Right lobe of liver (tissue), 6 donors: ENCODE measurements at regions not wholly inside any gene's neighbourhood (a gene's known extent, or its start where the extent isn't known, plus 50 kb on each side); places are given as distances from the start of the nearest gene placed in this dataset.
"Not testable (repeated sequence)": the region's sequence is repeated elsewhere in the genome, so short reads cannot be mapped to it uniquely, and the experiment has no call there.

Experiments used
- ATAC-seq, 4 donors: fragments of 200-7000 bp; cut with Tn5 transposase; one replicate each; pipeline ENCODE4 v1.9.1; 2020; ENCODE audit warnings: mild to moderate bottlenecking in 4 of 4, moderate library complexity in 4 of 4
- DNase-seq, 3 donors: peaks; one replicate each; pipeline ENCODE4 v3.0.0-alpha.2; 2020
- H3K27ac ChIP-seq, 3 donors: fragments of 200-600 bp; one replicate each; pipeline ENCODE4 v1.8.0; 2022
- H3K27me3 ChIP-seq, 2 donors: fragments of 200-600 bp; one replicate each; pipeline ENCODE4 v1.8.0; 2022
- H3K36me3 ChIP-seq, 4 donors: fragments of 200-600 bp; sonication (generic) in 1 of 4; one replicate each; pipeline versions ENCODE4 v1.5.1 to v1.8.0; 2017 to 2022; ENCODE audit warnings: control low read depth in 1 of 4
- H3K4me1 ChIP-seq, 4 donors: fragments of 200-600 bp; sonication (generic) in 1 of 4; one replicate each; pipeline versions ENCODE4 v1.5.1 to v1.8.0; 2017 to 2022; ENCODE audit warnings: control low read depth in 1 of 4
- H3K4me3 ChIP-seq, 3 donors: fragments of 200-600 bp; one replicate each; pipeline ENCODE4 v1.8.0; 2022
- H3K9me3 ChIP-seq, 4 donors: fragments of 200-600 bp; sonication (generic) in 1 of 4; one replicate each; pipeline versions ENCODE4 v1.5.1 to v1.8.0; 2017 to 2022; ENCODE audit warnings: control low read depth in 1 of 4
- WGBS: methylation state at CpG from one replicate; pipeline ENCODE4 v1.1.6; 2018; ENCODE audit warnings: low coverage, low lambda C conversion rate; ENCODE audit not compliant: insufficient coverage; ENCODE audit errors: missing lambda C conversion rate; 5-methylcytosine and 5-hydroxymethylcytosine counted together
- intact Hi-C, 2 donors: fragments of 100-400 bp; cut with DNase I; formaldehyde crosslinking; loops; one replicate each; pipeline versions ENCODE4 v1.11.2 to v1.14.1; 2022
- donor health status: DM: no; HTN: yes; CAD: no.
- donor health status: DM: no; HTN: no; CAD: no.
- donor health status: DM: no; HTN: no; CAD: no.
- donor health status: DM: no; HTN: yes; CAD: no.
- donor health status: DM: no; HTN: yes; CAD: no.

GRCh38 chr14:105668471-105669230 is 142.3 kb downstream of the TMEM121 start:
- ATAC-seq, result not testable (repeated sequence)

GRCh38 chr14:105669231-105669610 is 142.8 kb downstream of the TMEM121 start:
- ATAC-seq, intact Hi-C loops, H3K36me3 ChIP-seq, H3K4me3 ChIP-seq, H3K9me3 ChIP-seq, H3K4me1 ChIP-seq, H3K27me3 ChIP-seq, H3K27ac ChIP-seq, DNase-seq: not testable (repeated sequence)
- no CpG with 5 or more reads among the region's 7 CpGs for WGBS

More at GRCh38 chr14:105668471-105669230, 142.3 kb downstream of the TMEM121 start:
- H3K36me3 ChIP-seq, H3K27ac ChIP-seq, H3K9me3 ChIP-seq, H3K4me1 ChIP-seq, H3K4me3 ChIP-seq, DNase-seq, intact Hi-C loops, H3K27me3 ChIP-seq: not testable (repeated sequence)
- WGBS, result 85% methylated on average over 6 of the region's 29 CpGs

GRCh38 chr14:105669646-105670045 is 143.3 kb downstream of the TMEM121 start:
- 40% methylated on average over 2 of the region's 16 CpGs for WGBS
- H3K4me1 ChIP-seq, DNase-seq, ATAC-seq, H3K27ac ChIP-seq, intact Hi-C loops, H3K4me3 ChIP-seq, H3K27me3 ChIP-seq, H3K36me3 ChIP-seq, H3K9me3 ChIP-seq: not testable (repeated sequence)

- DNase-seq, H3K4me3 ChIP-seq, H3K27me3 ChIP-seq, H3K27ac ChIP-seq, H3K36me3 ChIP-seq, H3K4me1 ChIP-seq, intact Hi-C loops, H3K9me3 ChIP-seq: not testable (repeated sequence)
- WGBS, result no CpG with 5 or more reads among the region's 55 CpGs
- ATAC-seq, result peak in 1 of 4 donors; percentile 28
Measured at GRCh38 chr14:105672450-105673200, 146.2 kb downstream of the TMEM121 start.

- H3K27me3 ChIP-seq, H3K9me3 ChIP-seq, H3K36me3 ChIP-seq, H3K4me1 ChIP-seq, DNase-seq, ATAC-seq, H3K4me3 ChIP-seq, intact Hi-C loops, H3K27ac ChIP-seq: not testable (repeated sequence)
- 58% methylated on average over 8 of the region's 14 CpGs for WGBS
Measured at GRCh38 chr14:105675433-105675832, 149.1 kb downstream of the TMEM121 start.

GRCh38 chr14:105675905-105676670 is 149.7 kb downstream of the TMEM121 start:
- H3K27me3 ChIP-seq, intact Hi-C loops, H3K9me3 ChIP-seq, H3K27ac ChIP-seq, ATAC-seq, H3K36me3 ChIP-seq, H3K4me3 ChIP-seq, DNase-seq, H3K4me1 ChIP-seq: not testable (repeated sequence)
- WGBS, result 62% methylated on average over 12 of the region's 13 CpGs

- H3K4me1 ChIP-seq, ATAC-seq, intact Hi-C loops, H3K27ac ChIP-seq, H3K9me3 ChIP-seq, DNase-seq, H3K4me3 ChIP-seq, H3K27me3 ChIP-seq, H3K36me3 ChIP-seq: not testable (repeated sequence)
- WGBS, result 80% methylated on average over 20 of the region's 21 CpGs
Measured at GRCh38 chr14:105678057-105678456, 151.7 kb downstream of the TMEM121 start.

- H3K4me3 ChIP-seq, DNase-seq, H3K27ac ChIP-seq, intact Hi-C loops, H3K9me3 ChIP-seq, H3K27me3 ChIP-seq, H3K36me3 ChIP-seq, H3K4me1 ChIP-seq: not testable (repeated sequence)
- no CpG with 5 or more reads among the region's 54 CpGs for WGBS
- peak in 1 of 4 donors; percentile 21 for ATAC-seq
Measured at GRCh38 chr14:105678996-105679958, 152.9 kb downstream of the TMEM121 start.

GRCh38 chr14:105679959-105680735 is 153.8 kb downstream of the TMEM121 start:
- peak; percentile 66 to 89 (median 82) for ATAC-seq

GRCh38 chr14:105680736-105681098 is 154.3 kb downstream of the TMEM121 start:
- peak; percentile 3 to 69 (median 48) for ATAC-seq
- not testable (repeated sequence) for H3K4me1 ChIP-seq, H3K4me3 ChIP-seq, H3K27me3 ChIP-seq, DNase-seq, H3K27ac ChIP-seq, H3K9me3 ChIP-seq, H3K36me3 ChIP-seq
- intact Hi-C loops, result loop anchor here (10.0 kb wide), 2 partner anchors 116 to 264 kb away; no protein-coding TSS in a partner anchor
- 27% methylated on average over 2 of the region's 14 CpGs for WGBS

More at GRCh38 chr14:105679959-105680735, 153.8 kb downstream of the TMEM121 start:
- H3K36me3 ChIP-seq, H3K4me1 ChIP-seq, DNase-seq, H3K4me3 ChIP-seq, H3K9me3 ChIP-seq, H3K27me3 ChIP-seq, H3K27ac ChIP-seq: not testable (repeated sequence)
- WGBS, result 0% methylated on average over 5 of the region's 51 CpGs
- intact Hi-C loops, result loop anchor here (10.0 kb wide), 2 partner anchors 115 to 265 kb away; no protein-coding TSS in a partner anchor
